ENCODE measurements at regions not wholly inside any gene's neighbourhood (a gene's known extent, or its start where the extent isn't known, plus 50 kb on each side); places are given as distances from the start of the nearest gene placed in this dataset.

DNA sequence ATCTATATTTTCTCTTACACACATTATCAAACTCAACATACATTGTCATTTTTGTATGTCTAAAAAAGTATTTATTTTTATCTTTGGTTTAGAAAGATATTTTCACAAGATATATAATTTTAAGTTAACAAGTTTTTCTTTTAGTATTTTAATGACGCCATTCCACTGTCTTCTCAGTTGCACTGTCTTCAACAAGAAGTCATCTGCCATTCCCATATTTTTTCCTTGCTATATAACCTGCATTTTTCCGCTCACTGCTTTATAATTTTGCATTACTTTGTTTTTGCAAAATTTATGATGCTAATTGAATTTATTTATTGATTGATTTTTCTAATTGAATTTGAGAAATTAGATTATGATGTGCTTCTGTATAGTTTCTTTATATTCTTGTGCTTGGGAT, 357.8 kb upstream of the RNF32 start:
- H3K27ac Mint-ChIP-seq = no peak overlapping the region
- H3K4me1 Mint-ChIP-seq = no peaks in the 10 kb centered on the region
- no peak for ATAC-seq (replicated peaks)
- peaks cover 16% of the 10 kb centered on the region for H3K27me3 Mint-ChIP-seq
- peaks cover 10% of the 10 kb centered on the region for H3K9me3 Mint-ChIP-seq
- no peaks in the 10 kb centered on the region for H3K36me3 Mint-ChIP-seq (ENCODE audit: low read depth)
- H3K4me3 Mint-ChIP-seq = no peak overlapping the region

DNA sequence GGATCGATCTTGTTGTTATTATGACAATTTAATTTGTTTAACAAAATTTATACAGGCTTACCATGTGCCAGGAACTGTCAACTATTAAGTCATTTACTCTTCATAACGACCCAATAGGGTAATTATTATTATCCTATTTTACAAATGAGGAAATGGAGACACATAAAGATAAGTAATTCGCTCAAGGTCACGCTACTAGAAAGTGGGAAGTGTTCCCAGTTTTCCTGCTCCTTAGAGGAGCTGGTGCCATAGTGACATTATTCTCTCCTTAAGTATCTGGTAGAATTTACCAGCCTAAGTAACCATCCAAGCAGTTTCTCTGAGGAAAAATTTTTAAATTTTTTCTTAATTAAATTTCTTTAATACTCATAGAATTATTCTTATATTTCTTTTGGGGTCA, 360.9 kb upstream of the RNF32 start:
- ATAC-seq (replicated peaks) = no peak
- no peaks in the 10 kb centered on the region for H3K4me1 Mint-ChIP-seq
- H3K9me3 Mint-ChIP-seq = peaks cover 10% of the 10 kb centered on the region
- no peak overlapping the region for H3K27ac Mint-ChIP-seq
- no peaks in the 10 kb centered on the region for H3K36me3 Mint-ChIP-seq (ENCODE audit: low read depth)
- H3K4me3 Mint-ChIP-seq = no peak overlapping the region
- H3K27me3 Mint-ChIP-seq = peaks cover 17% of the 10 kb centered on the region

DNA sequence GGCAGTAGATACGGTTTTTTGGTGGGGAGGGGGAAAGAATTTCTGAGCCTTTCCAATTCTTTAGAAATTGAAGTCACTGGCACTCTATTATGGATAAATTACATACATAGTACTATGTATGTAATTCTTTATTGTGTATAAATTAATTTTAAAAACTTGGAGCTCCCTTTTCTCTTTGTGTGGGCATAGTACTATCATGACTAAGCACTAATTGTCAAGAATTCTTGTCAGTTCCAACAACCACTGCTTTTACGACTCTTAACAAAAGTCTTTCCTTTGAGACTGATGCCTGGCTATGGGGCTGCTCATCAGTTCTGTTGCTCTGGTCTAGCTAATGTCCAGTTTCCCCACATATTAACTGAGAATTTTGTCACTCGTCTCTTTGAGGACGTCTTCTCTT, 365.3 kb upstream of the RNF32 start:
- Mint-ChIP-seq H3K27me3 (peaks cover 22% of the 10 kb centered on the region), H3K9me3 (no peaks in the 10 kb centered on the region), H3K4me3 (no peak overlapping the region), H3K4me1 (no peaks in the 10 kb centered on the region), H3K27ac (no peak overlapping the region), H3K36me3 (ENCODE audit: low read depth) (no peaks in the 10 kb centered on the region)
- no peak for ATAC-seq (replicated peaks)

DNA sequence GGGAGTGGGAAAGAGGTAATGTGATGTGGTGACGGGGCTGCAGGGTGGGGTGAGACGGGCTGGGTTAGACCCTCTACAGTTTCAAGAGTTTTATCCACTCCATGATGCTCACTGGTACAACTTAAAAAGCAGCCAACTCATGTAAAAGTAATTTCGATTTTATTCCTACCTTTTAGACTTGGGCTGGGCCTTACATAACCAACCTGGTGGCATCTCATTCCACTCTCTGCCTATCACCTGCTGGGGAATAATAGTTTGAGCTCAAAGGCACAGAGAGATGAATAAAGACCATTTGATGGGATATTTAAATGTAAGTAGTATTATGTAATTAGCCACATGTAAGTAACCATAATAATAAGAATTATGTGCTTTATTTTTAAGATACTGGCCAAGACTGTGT, 366.0 kb upstream of the RNF32 start:
- ATAC-seq (replicated peaks) = no peak
- Mint-ChIP-seq H3K36me3 (ENCODE audit: low read depth) (no peaks in the 10 kb centered on the region), H3K4me1 (no peaks in the 10 kb centered on the region), H3K27ac (no peak overlapping the region), H3K9me3 (no peaks in the 10 kb centered on the region), H3K27me3 (peaks cover 22% of the 10 kb centered on the region), H3K4me3 (no peak overlapping the region)

DNA sequence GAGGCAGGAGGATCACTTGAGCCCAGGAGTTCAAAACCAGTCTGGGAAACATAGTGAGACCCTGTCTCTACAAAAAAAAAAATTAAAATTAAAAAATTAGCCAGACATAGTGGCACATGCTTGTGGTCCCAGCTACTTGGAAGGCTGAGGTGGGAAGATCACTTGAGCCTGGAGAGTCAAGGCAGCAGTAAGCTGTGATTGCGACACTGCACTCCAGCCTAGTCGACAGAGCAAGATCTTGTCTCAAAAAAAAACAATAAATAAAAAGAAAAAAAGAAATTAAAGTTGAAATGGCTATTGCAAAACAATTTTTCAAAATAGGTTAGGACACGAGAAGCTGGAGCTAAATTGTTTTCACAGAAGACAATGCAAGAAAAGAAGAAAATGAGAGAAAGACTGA, 379.0 kb upstream of the RNF32 start:
- Mint-ChIP-seq H3K4me1 (no peaks in the 10 kb centered on the region), H3K36me3 (ENCODE audit: low read depth) (no peaks in the 10 kb centered on the region), H3K27ac (no peak overlapping the region), H3K4me3 (no peak overlapping the region), H3K27me3 (peaks cover 7% of the 10 kb centered on the region), H3K9me3 (no peaks in the 10 kb centered on the region)
- ATAC-seq (replicated peaks) = no peak

DNA sequence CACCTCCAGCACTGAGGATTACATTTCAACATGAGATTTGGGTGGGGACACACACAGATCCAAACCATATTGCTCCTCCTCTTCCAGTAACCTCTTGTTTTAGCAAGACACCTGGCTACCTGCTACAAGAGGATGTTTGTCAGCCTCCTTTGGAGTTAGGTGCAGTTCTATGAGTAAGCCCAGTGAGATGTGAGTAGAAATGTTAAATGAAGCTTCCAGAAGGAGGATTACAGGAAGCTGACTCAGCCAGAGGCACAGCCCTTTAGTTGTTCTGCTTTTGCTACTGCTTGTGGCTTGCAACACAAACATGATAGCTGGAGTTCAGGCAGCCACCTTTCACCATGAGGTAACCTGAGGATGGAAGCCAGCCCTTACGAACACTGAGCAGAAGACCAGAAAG, 382.7 kb upstream of the RNF32 start:
- Mint-ChIP-seq H3K27me3 (peaks cover 12% of the 10 kb centered on the region), H3K4me1 (no peaks in the 10 kb centered on the region), H3K36me3 (ENCODE audit: low read depth) (no peaks in the 10 kb centered on the region), H3K9me3 (no peaks in the 10 kb centered on the region), H3K4me3 (no peak overlapping the region), H3K27ac (no peak overlapping the region)
- ATAC-seq (replicated peaks) = peak; percentile 78

DNA sequence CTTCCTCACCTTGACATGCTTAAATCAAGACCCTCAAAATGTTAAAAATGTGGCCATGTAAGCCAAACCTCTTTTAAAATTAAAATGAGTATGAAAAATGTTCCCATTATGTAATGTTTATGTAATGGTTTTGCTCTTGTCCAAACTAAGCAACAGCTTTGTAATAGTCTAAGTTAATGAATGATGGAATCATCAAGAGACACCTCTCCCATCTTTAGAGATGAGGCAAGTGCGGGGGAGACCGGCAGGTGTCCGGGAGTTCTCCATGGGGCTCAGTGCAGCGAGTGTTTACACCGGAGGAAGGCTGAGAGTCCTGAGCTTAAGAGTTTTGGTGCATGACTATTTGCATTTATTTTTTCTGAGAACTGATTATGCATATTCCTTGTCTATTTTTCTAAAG, 384.9 kb upstream of the RNF32 start:
- no peak overlapping the region for H3K4me3 Mint-ChIP-seq
- H3K9me3 Mint-ChIP-seq = no peaks in the 10 kb centered on the region
- no peak for ATAC-seq (replicated peaks)
- H3K36me3 Mint-ChIP-seq (ENCODE audit: low read depth) = no peaks in the 10 kb centered on the region
- H3K27ac Mint-ChIP-seq = no peak overlapping the region
- no peaks in the 10 kb centered on the region for H3K4me1 Mint-ChIP-seq
- H3K27me3 Mint-ChIP-seq = peaks cover 17% of the 10 kb centered on the region

DNA sequence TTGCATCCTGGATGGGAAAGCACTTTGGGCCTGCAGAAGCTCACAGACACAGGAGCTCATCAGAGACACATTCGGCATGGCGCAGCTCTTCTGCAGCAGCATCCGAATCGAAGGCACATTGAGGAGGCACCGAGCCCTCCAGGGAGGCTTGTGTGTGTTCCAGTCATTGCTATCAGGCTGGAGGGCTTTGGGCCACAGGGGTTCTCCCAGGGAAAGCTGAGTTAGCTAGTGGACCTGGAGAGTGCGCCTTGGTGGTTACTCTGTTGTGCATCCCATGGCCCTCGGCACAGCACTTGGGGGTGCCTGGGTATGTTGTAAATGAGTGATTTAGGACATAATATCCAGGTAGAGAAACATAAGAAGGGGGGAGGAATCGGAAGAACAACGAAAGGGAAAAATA, 388.7 kb upstream of the RNF32 start:
- H3K27me3 Mint-ChIP-seq = peaks cover 38% of the 10 kb centered on the region
- H3K9me3 Mint-ChIP-seq = no peaks in the 10 kb centered on the region
- H3K27ac Mint-ChIP-seq = no peak overlapping the region
- no peaks in the 10 kb centered on the region for H3K36me3 Mint-ChIP-seq (ENCODE audit: low read depth)
- H3K4me3 Mint-ChIP-seq = no peak overlapping the region
- ATAC-seq (replicated peaks) = no peak
- H3K4me1 Mint-ChIP-seq = no peaks in the 10 kb centered on the region

DNA sequence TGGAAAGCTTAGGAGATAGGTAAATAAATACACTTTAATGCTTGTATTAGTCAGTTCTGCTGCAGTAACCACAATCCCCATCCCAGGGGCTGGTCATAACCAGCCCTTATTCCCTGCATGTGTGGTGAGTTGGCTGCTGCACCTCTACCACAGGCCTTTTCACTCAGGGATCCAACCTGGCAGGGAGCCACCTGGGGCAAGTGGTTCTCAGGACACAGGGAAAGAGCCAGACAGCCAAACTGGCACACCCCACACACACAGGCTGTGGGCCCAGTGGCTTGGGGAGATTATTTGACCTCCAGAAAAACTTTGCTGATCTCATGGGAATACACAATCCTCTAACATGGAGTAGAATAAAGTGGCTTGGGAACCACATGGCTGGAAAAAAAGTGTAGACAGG, 400.0 kb upstream of the RNF32 start:
- no peaks in the 10 kb centered on the region for H3K4me1 Mint-ChIP-seq
- ATAC-seq (replicated peaks) = no peak
- no peaks in the 10 kb centered on the region for H3K36me3 Mint-ChIP-seq (ENCODE audit: low read depth)

DNA sequence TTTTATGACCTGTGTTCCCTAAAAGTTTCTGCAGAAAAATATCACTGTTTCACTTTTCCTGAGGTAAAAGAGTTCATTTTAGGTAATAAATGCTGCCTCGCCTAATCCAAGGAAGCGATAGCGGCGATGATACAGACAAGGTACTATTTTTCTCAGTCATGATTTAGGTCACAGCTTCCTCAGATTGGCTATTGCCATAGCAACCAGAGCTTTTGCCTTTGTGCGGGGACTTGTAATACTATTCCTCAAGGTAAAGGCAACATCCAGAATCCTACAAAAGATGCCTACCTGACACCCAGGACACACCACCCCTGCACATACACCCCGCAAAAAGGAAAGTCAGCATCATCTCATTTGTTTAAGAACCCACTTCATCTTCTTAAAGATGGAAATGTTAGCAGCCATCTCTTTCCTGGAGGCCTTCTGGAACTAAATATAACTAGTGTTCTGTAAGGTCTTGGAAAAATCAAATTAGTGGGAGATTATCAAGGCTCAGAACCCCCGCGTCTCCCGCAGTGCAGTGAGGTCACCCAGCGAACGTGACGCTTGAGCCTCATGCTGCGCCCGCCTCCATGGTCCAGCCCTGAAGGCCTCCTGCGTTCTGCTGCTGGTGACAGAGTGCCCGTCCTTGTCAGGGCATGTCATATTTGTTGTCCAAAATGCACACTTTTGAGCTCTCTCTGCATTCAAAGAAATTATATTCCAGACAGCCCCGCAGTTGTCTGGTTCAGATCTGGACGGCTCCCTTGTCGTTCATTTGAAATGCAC, 402.0 kb upstream of the RNF32 start:
- Mint-ChIP-seq H3K36me3 (ENCODE audit: low read depth) (no peaks in the 10 kb centered on the region), H3K4me1 (no peaks in the 10 kb centered on the region), H3K4me3 (no peak overlapping the region), H3K9me3 (no peaks in the 10 kb centered on the region), H3K27ac (no peak overlapping the region), H3K27me3 (no peaks in the 10 kb centered on the region)
- ATAC-seq (replicated peaks) = no peak

More for the DNA sequence above, 400.0 kb upstream of the RNF32 start:
- no peak overlapping the region for H3K4me3 Mint-ChIP-seq
- H3K27ac Mint-ChIP-seq = no peak overlapping the region
- H3K27me3 Mint-ChIP-seq = peaks cover 4% of the 10 kb centered on the region
- no peaks in the 10 kb centered on the region for H3K9me3 Mint-ChIP-seq

DNA sequence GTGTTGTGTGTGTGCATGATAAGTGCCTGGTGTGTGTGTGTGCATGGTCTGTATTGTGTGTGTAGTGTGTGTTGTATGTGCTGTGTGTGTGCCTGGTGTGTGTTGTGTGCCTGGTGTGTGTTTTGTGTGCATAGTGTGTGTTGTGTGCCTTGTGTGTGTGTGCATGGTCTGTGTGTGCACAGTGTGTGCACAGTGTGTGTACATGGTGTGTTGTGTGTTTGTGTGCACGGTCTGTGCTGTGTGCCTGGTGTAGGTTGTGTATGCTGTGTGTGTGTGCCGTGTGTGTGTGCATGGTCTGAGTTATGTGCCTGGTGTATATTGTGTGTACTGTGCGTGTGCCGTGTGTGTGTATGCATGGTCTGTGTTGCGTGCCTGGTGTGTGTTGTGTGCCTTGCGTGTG, 403.0 kb upstream of the RNF32 start:
- Mint-ChIP-seq H3K36me3 (ENCODE audit: low read depth) (no peaks in the 10 kb centered on the region), H3K9me3 (no peaks in the 10 kb centered on the region), H3K4me3 (no peak overlapping the region), H3K4me1 (no peaks in the 10 kb centered on the region), H3K27ac (no peak overlapping the region), H3K27me3 (no peaks in the 10 kb centered on the region)
- ATAC-seq (replicated peaks) = no peak

DNA sequence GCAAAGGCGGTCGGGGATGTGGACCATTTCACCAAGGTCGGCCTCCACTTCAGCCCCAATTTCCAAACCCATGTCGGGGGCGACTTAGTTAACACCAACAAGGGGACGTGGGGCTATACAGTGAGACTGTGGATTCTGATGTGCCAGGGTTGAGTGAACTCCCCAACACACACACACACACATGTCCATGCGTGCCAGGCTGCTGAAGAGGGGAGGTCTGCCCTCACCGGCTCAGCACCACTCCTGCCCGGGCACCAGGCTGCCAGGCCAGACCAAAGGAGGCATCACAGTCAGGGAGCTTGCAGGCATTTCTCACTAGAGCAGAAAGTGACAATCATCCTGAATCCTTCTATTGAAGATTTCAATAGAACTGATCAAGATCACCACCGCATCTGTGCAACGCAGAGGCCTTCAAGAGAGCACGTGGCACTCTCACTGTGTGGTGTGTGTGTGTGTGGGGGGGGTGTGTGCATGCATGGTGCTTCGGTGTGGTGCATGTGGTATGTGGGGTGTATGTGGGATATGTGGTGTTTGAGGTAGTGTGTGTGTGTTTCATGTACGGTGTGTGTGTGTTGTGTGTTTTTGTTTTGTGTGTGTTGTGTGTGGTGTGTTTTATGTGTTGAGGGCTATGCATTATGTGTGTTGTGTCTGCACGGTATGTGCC, 403.5 kb upstream of the RNF32 start:
- Mint-ChIP-seq H3K4me3 (no peak overlapping the region), H3K4me1 (no peaks in the 10 kb centered on the region), H3K27ac (no peak overlapping the region), H3K9me3 (no peaks in the 10 kb centered on the region), H3K36me3 (ENCODE audit: low read depth) (no peaks in the 10 kb centered on the region), H3K27me3 (no peaks in the 10 kb centered on the region)
- no peak for ATAC-seq (replicated peaks)

DNA sequence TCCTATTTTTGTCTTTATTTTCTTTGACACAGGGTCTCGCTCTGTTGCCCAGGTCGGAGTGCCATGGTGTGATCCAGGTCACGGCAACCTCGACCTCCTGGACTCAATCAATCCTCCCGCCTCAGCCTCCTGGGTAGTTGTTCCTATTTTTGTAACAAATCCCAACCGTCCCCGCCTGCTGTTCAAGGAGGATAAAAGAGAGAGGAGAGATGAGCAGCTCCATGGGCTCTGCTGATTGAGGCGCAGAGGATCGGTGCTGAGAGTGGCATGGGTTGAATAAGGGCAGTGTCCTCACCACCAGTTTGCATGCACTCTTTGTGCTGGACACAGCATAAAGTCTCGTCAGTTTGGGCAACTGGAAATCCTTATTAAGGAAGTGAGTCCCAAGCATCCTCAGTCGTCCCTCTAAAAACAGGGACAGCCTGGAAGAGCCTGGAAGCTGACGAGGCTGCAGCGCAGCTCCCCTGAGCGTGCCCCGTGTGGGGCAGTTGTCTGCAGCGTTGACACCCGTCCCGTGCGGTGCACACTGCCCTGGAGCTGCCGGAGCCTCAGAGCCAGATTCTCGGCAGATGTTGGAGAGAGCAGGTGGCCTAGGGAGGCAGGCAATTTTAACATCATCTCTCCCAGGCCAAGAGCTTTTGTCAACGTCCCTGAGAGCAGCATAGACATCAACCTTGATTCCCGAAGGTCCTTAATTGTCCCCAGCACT, 404.2 kb upstream of the RNF32 start:
- Mint-ChIP-seq H3K27me3 (no peaks in the 10 kb centered on the region), H3K4me3 (no peak overlapping the region), H3K4me1 (no peaks in the 10 kb centered on the region), H3K9me3 (no peaks in the 10 kb centered on the region), H3K36me3 (ENCODE audit: low read depth) (no peaks in the 10 kb centered on the region), H3K27ac (no peak overlapping the region)
- ATAC-seq (replicated peaks) = no peak

DNA sequence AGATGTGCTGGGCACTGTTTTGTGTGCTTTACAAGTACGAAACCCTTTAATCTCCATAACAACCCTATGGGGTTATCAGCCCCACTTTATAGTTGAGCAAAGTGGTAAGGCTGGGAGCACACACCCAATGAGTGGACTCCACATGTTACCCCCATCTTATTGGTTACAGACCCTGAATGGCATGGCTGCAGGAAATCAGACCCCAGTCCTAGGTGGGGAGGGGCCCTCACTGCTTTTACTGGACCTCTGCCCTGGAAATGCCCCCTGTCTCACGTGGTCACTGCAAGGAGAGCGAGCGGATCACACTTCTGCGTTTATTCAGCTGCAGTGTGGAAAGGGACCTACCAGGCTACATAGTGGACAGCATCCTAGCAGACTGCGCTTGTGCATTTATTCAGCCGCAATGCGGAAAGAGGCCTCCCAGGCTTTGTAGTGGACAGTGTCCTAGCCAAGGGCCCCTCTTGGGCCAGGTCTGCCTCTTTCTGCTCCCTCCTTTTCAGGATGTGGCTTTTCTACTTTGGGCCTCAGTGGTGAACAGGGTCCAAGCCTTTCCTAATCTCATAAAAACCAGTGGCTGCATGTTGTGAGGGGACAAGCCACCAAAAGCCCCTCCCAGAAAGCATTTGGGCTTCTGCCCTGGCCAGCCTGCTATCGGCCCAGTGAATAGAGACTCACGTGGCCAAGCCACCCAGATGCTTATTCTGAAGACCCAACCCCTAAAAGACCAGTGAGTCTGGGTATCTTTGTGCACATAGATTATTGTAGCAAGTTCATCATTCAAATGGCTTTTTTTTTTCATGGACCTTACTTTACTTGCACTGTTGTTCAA, 405.7 kb upstream of the RNF32 start:
- H3K27me3 Mint-ChIP-seq = no peaks in the 10 kb centered on the region
- no peaks in the 10 kb centered on the region for H3K36me3 Mint-ChIP-seq (ENCODE audit: low read depth)
- H3K4me1 Mint-ChIP-seq = no peaks in the 10 kb centered on the region
- no peak overlapping the region for H3K27ac Mint-ChIP-seq
- no peak overlapping the region for H3K4me3 Mint-ChIP-seq
- no peak for ATAC-seq (replicated peaks)
- no peaks in the 10 kb centered on the region for H3K9me3 Mint-ChIP-seq

Measured in activated T-helper 17 cell treated with anti-CD3 and anti-CD28 coated beads, Interleukin-2, amount 50 U/mL, for 72 hours (primary cell).